Osteoblast (primary cell): ENCODE measurements at regions not wholly inside any gene's neighbourhood (a gene's known extent, or its start where the extent isn't known, plus 50 kb on each side); places are given as distances from the start of the nearest gene placed in this dataset.

Source experiments
- DNase-seq: peaks from one replicate; pipeline ENCODE4 v3.0.0; 2011; ENCODE audit warnings: low spot score, mixed read lengths; ENCODE audit not compliant: insufficient read length; ENCODE audit errors: missing footprints
- H2AFZ ChIP-seq: 2 replicates; pipeline ENCODE4 v1.6.0; 2011; ENCODE audit warnings: mild to moderate bottlenecking, low read length
- H3K27ac ChIP-seq: 2 replicates; pipeline ENCODE4 v1.5.1; 2011; ENCODE audit warnings: mild to moderate bottlenecking, low read depth, low read length, moderate library complexity
- H3K27me3 ChIP-seq: 2 replicates; pipeline ENCODE4 v1.6.0; 2012; ENCODE audit warnings: mild to moderate bottlenecking, control low read depth, inconsistent platforms, low read length, moderate library complexity; ENCODE audit not compliant: insufficient read depth
- H3K36me3 ChIP-seq: 2 replicates; pipeline ENCODE4 v1.5.1; 2011; ENCODE audit warnings: mild to moderate bottlenecking, low read length, control low read depth, moderate library complexity; ENCODE audit not compliant: insufficient read depth
- H3K4me1 ChIP-seq: 2 replicates; pipeline ENCODE4 v1.5.1; 2011; ENCODE audit warnings: mild to moderate bottlenecking, low read length, control low read depth, moderate library complexity; ENCODE audit not compliant: insufficient read depth
- H3K4me2 ChIP-seq: 2 replicates; pipeline ENCODE4 v1.6.0; 2011; ENCODE audit warnings: mild to moderate bottlenecking, low read length; ENCODE audit not compliant: insufficient read depth
- H3K4me3 ChIP-seq: fragments of 200-600 bp; sonication (generic); 3 replicates; pipeline ENCODE4 v1.5.1; 2012; ENCODE audit warnings: mild to moderate bottlenecking, low read length, inconsistent platforms; ENCODE audit not compliant: insufficient read depth
- H3K79me2 ChIP-seq: 2 replicates; pipeline ENCODE4 v1.6.0; 2012; ENCODE audit warnings: mild to moderate bottlenecking, low read length, control low read depth, inconsistent platforms; ENCODE audit not compliant: insufficient read depth
- H3K9me3 ChIP-seq: 2 replicates; pipeline ENCODE4 v1.5.1; 2011; ENCODE audit warnings: low read depth, low read length, control low read depth
- H4K20me1 ChIP-seq: 2 replicates; pipeline ENCODE4 v1.6.0; 2012; ENCODE audit warnings: mild to moderate bottlenecking, low read length, control low read depth; ENCODE audit not compliant: insufficient read depth
- TF ChIP-seq, protein P1 (sequence below): IDR thresholded peaks from 2 replicates; pipeline ENCODE4 v1.5.1; 2011; ENCODE audit warnings: mild to moderate bottlenecking, low read depth, low read length, moderate library complexity; ENCODE audit errors: extremely low read depth

DNA sequence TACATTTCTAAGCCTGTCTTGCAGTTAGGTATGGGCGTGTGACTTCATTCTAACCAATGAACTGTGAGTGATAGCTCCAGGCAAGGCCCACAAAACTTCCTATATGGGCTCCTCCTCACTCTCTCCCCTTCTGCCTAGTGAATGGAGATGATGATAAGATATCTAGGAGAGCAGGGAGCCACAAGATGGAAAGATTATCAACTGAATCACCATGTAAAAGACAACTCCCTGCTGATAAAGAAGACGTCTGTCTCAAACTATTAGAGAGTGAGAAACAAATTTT lies 237.1 kb downstream of the GPD2 start:
- H3K27me3 ChIP-seq = no peaks in the 10 kb centered on the region
- no peaks in the 10 kb centered on the region for H3K4me1 ChIP-seq
- H3K4me2 ChIP-seq = no peak overlapping the region
- H3K27ac ChIP-seq = no peak overlapping the region
- H4K20me1 ChIP-seq = no peaks in the 10 kb centered on the region
- no peak for DNase-seq
- TF ChIP-seq, protein P1, sequence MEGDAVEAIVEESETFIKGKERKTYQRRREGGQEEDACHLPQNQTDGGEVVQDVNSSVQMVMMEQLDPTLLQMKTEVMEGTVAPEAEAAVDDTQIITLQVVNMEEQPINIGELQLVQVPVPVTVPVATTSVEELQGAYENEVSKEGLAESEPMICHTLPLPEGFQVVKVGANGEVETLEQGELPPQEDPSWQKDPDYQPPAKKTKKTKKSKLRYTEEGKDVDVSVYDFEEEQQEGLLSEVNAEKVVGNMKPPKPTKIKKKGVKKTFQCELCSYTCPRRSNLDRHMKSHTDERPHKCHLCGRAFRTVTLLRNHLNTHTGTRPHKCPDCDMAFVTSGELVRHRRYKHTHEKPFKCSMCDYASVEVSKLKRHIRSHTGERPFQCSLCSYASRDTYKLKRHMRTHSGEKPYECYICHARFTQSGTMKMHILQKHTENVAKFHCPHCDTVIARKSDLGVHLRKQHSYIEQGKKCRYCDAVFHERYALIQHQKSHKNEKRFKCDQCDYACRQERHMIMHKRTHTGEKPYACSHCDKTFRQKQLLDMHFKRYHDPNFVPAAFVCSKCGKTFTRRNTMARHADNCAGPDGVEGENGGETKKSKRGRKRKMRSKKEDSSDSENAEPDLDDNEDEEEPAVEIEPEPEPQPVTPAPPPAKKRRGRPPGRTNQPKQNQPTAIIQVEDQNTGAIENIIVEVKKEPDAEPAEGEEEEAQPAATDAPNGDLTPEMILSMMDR = no peak
- no peaks in the 10 kb centered on the region for H3K79me2 ChIP-seq
- no peak overlapping the region for H3K4me3 ChIP-seq
- H3K36me3 ChIP-seq = no peaks in the 10 kb centered on the region
- no peaks in the 10 kb centered on the region for H3K9me3 ChIP-seq
- no peak overlapping the region for H2AFZ ChIP-seq

DNA sequence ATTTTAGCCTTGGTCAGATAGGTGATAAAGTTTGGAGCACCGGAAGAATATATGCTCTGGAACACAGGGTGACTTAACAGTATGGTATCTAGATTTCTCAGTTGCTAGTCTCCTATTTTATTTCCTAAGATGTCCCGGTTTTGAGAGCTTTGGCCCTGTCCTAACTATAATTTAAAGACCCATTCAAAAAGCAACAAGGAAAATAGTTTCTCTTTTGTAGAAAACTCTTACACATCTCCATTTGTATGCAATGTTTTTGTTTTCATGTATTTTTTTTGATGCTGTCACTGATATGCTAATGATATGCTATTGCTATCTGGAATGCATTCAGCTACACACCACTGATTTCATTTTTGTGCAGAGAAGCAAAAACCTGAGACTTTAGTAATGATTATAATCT lies 237.8 kb downstream of the GPD2 start:
- no peak overlapping the region for H3K27ac ChIP-seq
- H2AFZ ChIP-seq = no peak overlapping the region
- TF ChIP-seq, protein P1 = no peak
- H4K20me1 ChIP-seq = no peaks in the 10 kb centered on the region
- H3K9me3 ChIP-seq = no peaks in the 10 kb centered on the region
- H3K79me2 ChIP-seq = no peaks in the 10 kb centered on the region
- H3K36me3 ChIP-seq = no peaks in the 10 kb centered on the region
- no peaks in the 10 kb centered on the region for H3K4me1 ChIP-seq
- H3K4me3 ChIP-seq = no peak overlapping the region
- no peaks in the 10 kb centered on the region for H3K27me3 ChIP-seq
- no peak for DNase-seq
- no peak overlapping the region for H3K4me2 ChIP-seq

DNA sequence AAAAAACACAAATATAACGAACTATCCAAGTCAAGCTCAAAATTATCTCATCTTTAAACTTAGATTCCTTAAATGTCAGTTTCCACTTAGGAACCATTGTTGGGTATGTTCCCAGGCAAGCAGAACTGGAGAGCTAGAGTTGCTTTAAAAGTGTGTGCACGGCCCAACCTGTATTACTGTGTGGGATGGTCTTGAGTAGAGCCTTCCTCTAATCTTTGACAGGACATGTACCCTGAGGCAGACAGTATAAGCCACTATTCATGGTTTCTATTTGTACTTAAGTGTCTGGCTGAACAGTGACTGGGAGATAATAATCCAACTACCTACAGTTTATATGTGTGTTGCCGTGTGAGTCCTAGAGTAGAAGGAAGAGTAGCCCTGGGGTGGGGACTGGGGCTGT lies 239.7 kb downstream of the GPD2 start:
- Histone ChIP-seq H3K36me3 (no peaks in the 10 kb centered on the region), H3K4me2 (no peak overlapping the region), H3K4me1 (no peaks in the 10 kb centered on the region), H3K9me3 (no peaks in the 10 kb centered on the region), H3K79me2 (no peaks in the 10 kb centered on the region), H3K27ac (no peak overlapping the region), H4K20me1 (no peaks in the 10 kb centered on the region), H3K27me3 (no peaks in the 10 kb centered on the region), H2AFZ (no peak overlapping the region), H3K4me3 (no peak overlapping the region)
- TF ChIP-seq, protein P1 = no peak
- no peak for DNase-seq

DNA sequence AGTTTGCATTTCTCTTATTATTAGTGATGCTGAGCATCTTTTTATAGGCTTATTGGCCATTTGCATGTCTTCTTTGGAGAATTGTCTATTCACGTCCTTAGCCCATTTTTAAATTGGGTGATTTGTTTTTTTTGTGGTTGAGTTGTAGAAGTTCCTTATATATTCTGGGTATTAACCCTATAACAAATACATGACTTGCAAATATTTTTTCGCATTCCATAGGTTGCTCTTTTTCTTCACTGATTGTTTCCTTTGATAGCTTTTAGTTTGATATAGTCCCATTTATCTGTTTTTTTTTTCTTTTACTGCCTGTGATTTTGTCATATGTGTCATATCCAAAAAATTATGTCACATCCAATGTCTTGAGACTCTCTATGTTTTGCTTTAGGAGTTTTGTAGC lies 243.6 kb downstream of the GPD2 start:
- no peak overlapping the region for H3K4me2 ChIP-seq
- no peak overlapping the region for H3K4me3 ChIP-seq
- H3K4me1 ChIP-seq = no peaks in the 10 kb centered on the region
- H2AFZ ChIP-seq = no peak overlapping the region
- H4K20me1 ChIP-seq = no peaks in the 10 kb centered on the region
- no peaks in the 10 kb centered on the region for H3K79me2 ChIP-seq
- no peak for DNase-seq
- no peak overlapping the region for H3K27ac ChIP-seq
- no peaks in the 10 kb centered on the region for H3K36me3 ChIP-seq
- no peaks in the 10 kb centered on the region for H3K27me3 ChIP-seq
- TF ChIP-seq, protein P1 = no peak
- H3K9me3 ChIP-seq = no peaks in the 10 kb centered on the region
